Left ventricle myocardium inferior (tissue), 1 donor: ENCODE measurements at regions not wholly inside any gene's neighbourhood (a gene's known extent, or its start where the extent isn't known, plus 50 kb on each side); places are given as distances from the start of the nearest gene placed in this dataset.

Experiments used
- DNase-seq: peaks from one replicate; pipeline ENCODE4 v3.0.0-alpha.2; 2020
- H3K27ac ChIP-seq: fragments of 200-600 bp; replicated peaks from 2 replicates; pipeline ENCODE4 v1.8.0; 2021
- H3K27me3 ChIP-seq: fragments of 200-600 bp; 2 replicates; pipeline ENCODE4 v1.8.0; 2021; ENCODE audit warnings: low read depth
- H3K36me3 ChIP-seq: fragments of 200-600 bp; 2 replicates; pipeline ENCODE4 v1.8.0; 2021
- H3K4me1 ChIP-seq: fragments of 200-600 bp; 2 replicates; pipeline ENCODE4 v1.8.0; 2021
- H3K4me3 ChIP-seq: fragments of 200-600 bp; 2 replicates; pipeline ENCODE4 v1.8.0; 2021; ENCODE audit warnings: mild to moderate bottlenecking, moderate library complexity
- H3K9me3 ChIP-seq: fragments of 200-600 bp; replicated peaks from 2 replicates; pipeline ENCODE4 v1.8.0; 2021
- CTCF ChIP-seq: fragments of 200-600 bp; IDR thresholded peaks from 2 replicates; pipeline ENCODE4 v1.8.0; 2021; ENCODE audit warnings: antibody characterized with exemption, mild to moderate bottlenecking, borderline replicate concordance
- intact Hi-C: fragments of 100-400 bp; cut with micrococcal nuclease; formaldehyde crosslinking; loops from one replicate; pipeline ENCODE4 v1.11.0; 2022
- donor health status: DM: no; HTN: yes; CAD: no; lungs with severe emphysema.

- Histone ChIP-seq H3K27ac (no peak overlapping the region), H3K36me3 (no peaks in the 10 kb centered on the region), H3K9me3 (no peaks in the 10 kb centered on the region), H3K4me1 (peaks cover 16% of the 10 kb centered on the region), H3K27me3 (no peaks in the 10 kb centered on the region), H3K4me3 (no peak overlapping the region)
- no peak for DNase-seq
- intact Hi-C loops = no loop called here
- no peak for TF ChIP-seq CTCF
Observed at GRCh38 chr13:44024167-44024845, 144.6 kb downstream of the LACC1 start.

- Histone ChIP-seq H3K4me1 (peaks cover 12% of the 10 kb centered on the region), H3K27ac (no peak overlapping the region), H3K36me3 (no peaks in the 10 kb centered on the region), H3K9me3 (no peaks in the 10 kb centered on the region), H3K4me3 (no peak overlapping the region), H3K27me3 (no peaks in the 10 kb centered on the region)
- TF ChIP-seq CTCF = no peak
- intact Hi-C loops = no loop called here
- DNase-seq = no peak
Observed at GRCh38 chr13:44024846-44025195, 145.1 kb downstream of the LACC1 start.

GRCh38 chr13:44026194-44026593 is 146.5 kb downstream of the LACC1 start:
- Histone ChIP-seq H3K36me3 (no peaks in the 10 kb centered on the region), H3K27me3 (no peaks in the 10 kb centered on the region), H3K4me1 (peaks cover 11% of the 10 kb centered on the region), H3K27ac (no peak overlapping the region), H3K9me3 (no peaks in the 10 kb centered on the region), H3K4me3 (no peak overlapping the region)
- no peak for DNase-seq
- TF ChIP-seq CTCF = no peak
- intact Hi-C loops = no loop called here

- DNase-seq = no peak
- Histone ChIP-seq H3K27me3 (no peaks in the 10 kb centered on the region), H3K9me3 (no peaks in the 10 kb centered on the region), H3K36me3 (no peaks in the 10 kb centered on the region), H3K4me1 (no peaks in the 10 kb centered on the region), H3K27ac (no peak overlapping the region), H3K4me3 (no peak overlapping the region)
- intact Hi-C loops = no loop called here
- TF ChIP-seq CTCF = no peak
Observed at GRCh38 chr13:44028734-44029133, 149.0 kb downstream of the LACC1 start.

GRCh38 chr13:44030615-44031014 is 150.9 kb downstream of the LACC1 start:
- no peaks in the 10 kb centered on the region for H3K9me3 ChIP-seq
- no peak for DNase-seq
- H3K4me3 ChIP-seq = no peak overlapping the region
- no peaks in the 10 kb centered on the region for H3K27me3 ChIP-seq
- H3K4me1 ChIP-seq = no peaks in the 10 kb centered on the region
- TF ChIP-seq CTCF = no peak
- H3K36me3 ChIP-seq = no peaks in the 10 kb centered on the region
- H3K27ac ChIP-seq = no peak overlapping the region
- intact Hi-C loops = no loop called here

GRCh38 chr13:44031555-44031954 is 151.9 kb downstream of the LACC1 start:
- no peaks in the 10 kb centered on the region for H3K4me1 ChIP-seq
- no peak overlapping the region for H3K27ac ChIP-seq
- no peaks in the 10 kb centered on the region for H3K27me3 ChIP-seq
- intact Hi-C loops = no loop called here
- H3K36me3 ChIP-seq = no peaks in the 10 kb centered on the region
- DNase-seq = no peak
- no peak overlapping the region for H3K4me3 ChIP-seq
- no peak for TF ChIP-seq CTCF
- H3K9me3 ChIP-seq = no peaks in the 10 kb centered on the region
